ENCODE measurements at regions not wholly inside any gene's neighbourhood (a gene's known extent, or its start where the extent isn't known, plus 50 kb on each side); places are given as distances from the start of the nearest gene placed in this dataset.

DNA sequence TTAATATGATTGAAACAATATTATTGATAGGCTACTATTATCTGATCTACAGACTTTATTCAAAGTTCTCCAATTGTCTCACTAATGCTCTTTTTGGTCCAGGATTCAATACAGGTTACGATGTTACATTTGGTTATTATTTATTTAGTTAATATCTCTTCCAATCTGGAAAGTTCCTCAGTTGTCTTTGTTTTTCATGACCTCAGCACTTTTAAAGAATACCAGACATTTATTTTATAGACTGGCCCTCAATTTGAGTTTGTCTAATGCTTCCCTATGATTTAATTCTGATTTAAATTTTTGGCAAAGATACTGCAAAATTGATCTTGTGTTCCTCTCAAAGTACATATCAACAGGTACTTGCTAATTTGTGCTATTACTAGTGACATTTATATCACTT is 937.4 kb downstream of the KCNMA1 start:
- intact Hi-C loops (cut with DNase I): no loop called here
- Histone ChIP-seq H3K27ac (no peak overlapping the region), H3K36me3 (no peaks in the 10 kb centered on the region), H3K27me3 (no peaks in the 10 kb centered on the region), H3K9me3 (no peaks in the 10 kb centered on the region), H3K4me3 (replicated peaks in 1 of 3) (no peak overlapping the region), H3K4me1 (no peaks in the 10 kb centered on the region)
- no peak for TF ChIP-seq POLR2A (IDR thresholded peaks at IDR 0.05)
- TF ChIP-seq, protein P1, sequence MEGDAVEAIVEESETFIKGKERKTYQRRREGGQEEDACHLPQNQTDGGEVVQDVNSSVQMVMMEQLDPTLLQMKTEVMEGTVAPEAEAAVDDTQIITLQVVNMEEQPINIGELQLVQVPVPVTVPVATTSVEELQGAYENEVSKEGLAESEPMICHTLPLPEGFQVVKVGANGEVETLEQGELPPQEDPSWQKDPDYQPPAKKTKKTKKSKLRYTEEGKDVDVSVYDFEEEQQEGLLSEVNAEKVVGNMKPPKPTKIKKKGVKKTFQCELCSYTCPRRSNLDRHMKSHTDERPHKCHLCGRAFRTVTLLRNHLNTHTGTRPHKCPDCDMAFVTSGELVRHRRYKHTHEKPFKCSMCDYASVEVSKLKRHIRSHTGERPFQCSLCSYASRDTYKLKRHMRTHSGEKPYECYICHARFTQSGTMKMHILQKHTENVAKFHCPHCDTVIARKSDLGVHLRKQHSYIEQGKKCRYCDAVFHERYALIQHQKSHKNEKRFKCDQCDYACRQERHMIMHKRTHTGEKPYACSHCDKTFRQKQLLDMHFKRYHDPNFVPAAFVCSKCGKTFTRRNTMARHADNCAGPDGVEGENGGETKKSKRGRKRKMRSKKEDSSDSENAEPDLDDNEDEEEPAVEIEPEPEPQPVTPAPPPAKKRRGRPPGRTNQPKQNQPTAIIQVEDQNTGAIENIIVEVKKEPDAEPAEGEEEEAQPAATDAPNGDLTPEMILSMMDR (IDR thresholded peaks at IDR 0.05): no peak
- no peak for DNase-seq
- 88 to 100% methylated on average over 1 of the region's 1 CpG for WGBS, 2 donors

DNA sequence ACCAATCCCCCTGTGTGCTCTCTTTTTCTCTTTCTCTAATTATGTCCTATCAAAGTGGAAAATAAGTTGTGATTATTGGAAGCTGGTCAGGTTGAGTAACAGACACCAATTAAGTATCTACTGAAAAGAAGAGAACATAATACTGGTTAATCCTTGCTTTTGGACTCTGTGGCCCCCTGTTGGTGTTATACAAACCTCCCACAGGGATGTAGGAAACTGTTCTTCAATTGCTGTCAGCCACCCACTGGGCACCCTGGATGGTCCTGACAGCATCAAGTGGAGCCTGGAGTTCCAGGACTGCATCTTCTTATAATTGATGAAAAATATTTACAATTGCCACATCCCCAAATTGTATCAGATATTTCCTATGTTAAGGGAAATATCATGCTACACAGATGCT is 939.7 kb downstream of the KCNMA1 start:
- TF ChIP-seq POLR2A (IDR thresholded peaks at IDR 0.05): no peak
- TF ChIP-seq, protein P1 (IDR thresholded peaks at IDR 0.05): no peak
- no peak overlapping the region for H3K27ac ChIP-seq
- no peak for DNase-seq
- no peak overlapping the region for H3K4me3 ChIP-seq (replicated peaks in 1 of 3)
- intact Hi-C loops (cut with DNase I): no loop called here
- H3K4me1 ChIP-seq: no peaks in the 10 kb centered on the region
- H3K27me3 ChIP-seq: no peaks in the 10 kb centered on the region
- no peaks in the 10 kb centered on the region for H3K36me3 ChIP-seq
- no peaks in the 10 kb centered on the region for H3K9me3 ChIP-seq

DNA sequence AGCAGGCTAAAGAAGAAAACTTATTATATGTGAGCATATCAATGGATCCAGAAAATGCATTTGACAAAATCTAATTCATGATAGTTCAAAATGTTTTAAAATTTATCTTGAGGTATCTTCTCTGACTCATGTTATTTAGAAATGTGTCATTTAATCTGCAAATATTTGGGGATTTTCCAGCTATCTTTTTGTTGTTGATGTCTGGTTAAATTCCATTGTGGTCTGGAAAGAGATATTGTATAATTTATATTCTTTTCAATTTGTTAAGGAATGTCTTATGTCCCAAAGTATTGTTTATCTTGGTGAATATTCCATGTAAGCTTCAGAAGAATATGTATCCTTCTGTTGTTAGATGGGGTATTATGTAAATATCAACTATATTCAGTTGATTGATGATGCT is 942.5 kb downstream of the KCNMA1 start:
- no peak for DNase-seq
- no peaks in the 10 kb centered on the region for H3K27me3 ChIP-seq
- no peaks in the 10 kb centered on the region for H3K4me1 ChIP-seq
- no peaks in the 10 kb centered on the region for H3K9me3 ChIP-seq
- intact Hi-C loops (cut with DNase I): no loop called here
- H3K36me3 ChIP-seq: no peaks in the 10 kb centered on the region
- no peak overlapping the region for H3K27ac ChIP-seq
- no peak overlapping the region for H3K4me3 ChIP-seq (replicated peaks in 1 of 3)
- no peak for TF ChIP-seq POLR2A (IDR thresholded peaks at IDR 0.05)
- TF ChIP-seq, protein P1 (IDR thresholded peaks at IDR 0.05): no peak

DNA sequence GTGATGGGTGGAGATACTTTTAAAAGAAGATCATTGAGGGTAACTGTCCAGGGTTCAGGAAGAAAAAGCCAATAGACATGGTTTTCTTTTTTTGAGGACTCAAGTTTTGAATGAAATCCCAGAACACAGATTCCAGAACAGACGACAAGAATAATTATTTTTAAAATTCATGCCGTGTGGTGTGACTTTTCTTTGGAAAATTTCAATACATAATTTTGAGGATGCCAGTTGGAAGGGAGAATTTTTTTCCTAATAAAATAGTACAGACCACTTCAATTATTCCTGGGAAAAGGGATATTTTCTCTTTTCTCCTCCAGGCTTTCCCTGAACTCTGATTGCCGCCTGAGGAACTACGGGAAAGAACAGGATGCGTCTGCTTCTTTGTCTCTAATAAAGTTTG is 951.4 kb downstream of the KCNMA1 start:
- Histone ChIP-seq H3K4me1 (no peaks in the 10 kb centered on the region), H3K27me3 (no peaks in the 10 kb centered on the region), H3K4me3 (replicated peaks in 1 of 3) (no peak overlapping the region), H3K36me3 (no peaks in the 10 kb centered on the region), H3K9me3 (no peaks in the 10 kb centered on the region), H3K27ac (no peak overlapping the region)
- no peak for DNase-seq
- intact Hi-C loops (cut with DNase I): no loop called here
- TF ChIP-seq, protein P1 (IDR thresholded peaks at IDR 0.05): no peak
- no peak for TF ChIP-seq POLR2A (IDR thresholded peaks at IDR 0.05)
- 76 to 79% methylated on average over 5 of the region's 5 CpGs for WGBS, 2 donors

DNA sequence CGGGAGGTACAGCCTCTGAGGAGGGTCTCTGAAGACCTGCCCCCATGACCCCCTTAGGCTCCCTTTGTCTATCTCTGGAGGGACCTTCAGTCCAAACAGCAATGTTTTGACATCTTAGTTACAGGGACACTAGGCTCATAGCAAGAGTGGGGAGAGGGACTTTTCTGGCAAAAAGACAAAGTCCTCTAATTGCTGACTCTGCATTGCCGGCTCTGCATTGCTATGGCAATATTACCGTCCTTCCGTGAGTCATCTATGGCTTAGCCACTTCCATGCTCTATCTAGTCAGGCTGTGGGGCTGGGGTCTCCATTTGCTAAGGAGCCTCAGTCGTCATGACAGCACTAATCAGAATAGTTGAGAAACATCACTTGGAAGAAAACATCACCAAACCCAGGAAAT is 952.6 kb downstream of the KCNMA1 start:
- TF ChIP-seq, protein P1 (IDR thresholded peaks at IDR 0.05): no peak
- Histone ChIP-seq H3K27me3 (no peaks in the 10 kb centered on the region), H3K36me3 (no peaks in the 10 kb centered on the region), H3K4me3 (replicated peaks in 1 of 3) (no peak overlapping the region), H3K4me1 (no peaks in the 10 kb centered on the region), H3K9me3 (no peaks in the 10 kb centered on the region), H3K27ac (no peak overlapping the region)
- no peak for DNase-seq
- intact Hi-C loops (cut with DNase I): no loop called here
- WGBS, 2 donors: 81 to 85% methylated on average over 5 of the region's 5 CpGs

Data from thyroid gland (tissue), 4 donors.